Esophagus muscularis mucosa (tissue), 4 donors: ENCODE measurements at regions not wholly inside any gene's neighbourhood (a gene's known extent, or its start where the extent isn't known, plus 50 kb on each side); places are given as distances from the start of the nearest gene placed in this dataset.

Experiments used
- DNase-seq: peaks from one replicate; pipeline ENCODE4 v3.0.0-alpha.2; 2017; ENCODE audit errors: extremely low spot score
- H3K27ac ChIP-seq, 4 donors: fragments of 200-600 bp; sonication (generic); replicated peaks in 1 of 4; 1 replicate in 3 of 4; 2 replicates in 1 of 4; pipeline ENCODE4 v1.5.1; 2016 to 2019; ENCODE audit warnings: mild to moderate bottlenecking in 1 of 4
- H3K27me3 ChIP-seq, 4 donors: fragments of 200-600 bp; sonication (generic); one replicate each; pipeline versions ENCODE4 v1.5.1 to v1.6.0; 2016 to 2019
- H3K36me3 ChIP-seq, 4 donors: fragments of 200-600 bp; sonication (generic); one replicate each; pipeline ENCODE4 v1.5.1; 2016 to 2019
- H3K4me1 ChIP-seq, 4 donors: fragments of 200-600 bp; sonication (generic); one replicate each; pipeline ENCODE4 v1.5.1; 2016 to 2019
- H3K4me3 ChIP-seq, 4 donors: fragments of 200-600 bp; sonication (generic); 1 replicate in 2 of 4; 2 replicates in 2 of 4; pipeline ENCODE4 v1.5.1; 2016 to 2019; ENCODE audit warnings: mild to moderate bottlenecking in 4 of 4, moderate library complexity in 1 of 4
- H3K9me3 ChIP-seq, 4 donors: fragments of 200-600 bp; sonication (generic); 1 replicate in 3 of 4; 2 replicates in 1 of 4; pipeline ENCODE4 v1.5.1; 2016 to 2019
- CTCF ChIP-seq, 3 experiments: fragments of 200-600 bp in 2 of 3; fragments of 450-650 bp in 1 of 3; sonication (generic) in 2 of 3; IDR thresholded peaks; one replicate each; pipeline ENCODE4 v1.5.1; 2017 to 2019; ENCODE audit warnings: antibody characterized with exemption in 3 of 3, mild to moderate bottlenecking in 2 of 3, moderate library complexity in 1 of 3
- EP300 ChIP-seq: sonication (generic); formaldehyde crosslinking; IDR thresholded peaks from one replicate; pipeline ENCODE4 v1.6.1; 2017; ENCODE audit warnings: antibody characterized with exemption
- POLR2A ChIP-seq: fragments of 450-650 bp; IDR thresholded peaks from one replicate; pipeline ENCODE4 v1.6.1; 2017; ENCODE audit warnings: antibody characterized with exemption, moderate library complexity, mild to moderate bottlenecking, low read depth
- POLR2AphosphoS5 ChIP-seq, 2 donors: sonication (generic); formaldehyde crosslinking; IDR thresholded peaks; one replicate each; pipeline ENCODE4 v1.6.1; 2017; ENCODE audit warnings: antibody characterized with exemption in 2 of 2
- WGBS: methylation state at CpG from one replicate; pipeline ENCODE4 v1.1.5; 2018; 5-methylcytosine and 5-hydroxymethylcytosine counted together
- intact Hi-C: fragments of 100-400 bp; cut with DNase I; formaldehyde crosslinking; loops from one replicate; pipeline ENCODE4 v1.15.1; 2023

- no peaks in the 10 kb centered on the region for H3K4me1 ChIP-seq
- H3K36me3 ChIP-seq = no peaks in the 10 kb centered on the region
- H3K27me3 ChIP-seq = no peaks in the 10 kb centered on the region
- no peak overlapping the region for H3K4me3 ChIP-seq
- intact Hi-C loops = no loop called here
- no peak for DNase-seq
- TF ChIP-seq CTCF (IDR thresholded peaks at IDR 0.05) (no peak), EP300 (no peak), POLR2AphosphoS5 (IDR thresholded peaks at IDR 0.05) (no peak), POLR2A (no peak)
- WGBS = 94% methylated on average over 2 of the region's 2 CpGs
- peaks cover 0 to 16% (median 3%) of the 10 kb centered on the region in 4 donors for H3K9me3 ChIP-seq
- no peak overlapping the region for H3K27ac ChIP-seq
Measured at GRCh38 chr5:92471861-92472260, 1088.7 kb upstream of the ARRDC3 start.

- no peaks in the 10 kb centered on the region for H3K4me1 ChIP-seq
Measured at GRCh38 chr5:92470770-92471169, 1087.7 kb upstream of the ARRDC3 start.

GRCh38 chr5:92468295-92468694 is 1085.2 kb upstream of the ARRDC3 start:
- peaks cover 0 to 6% (median 2%) of the 10 kb centered on the region in 4 donors for H3K9me3 ChIP-seq
- TF ChIP-seq EP300 (no peak), CTCF (IDR thresholded peaks at IDR 0.05) (no peak)
- DNase-seq = no peak
- H3K36me3 ChIP-seq = no peaks in the 10 kb centered on the region
- no peaks in the 10 kb centered on the region for H3K27me3 ChIP-seq
- WGBS = 49% methylated on average over 4 of the region's 4 CpGs
- intact Hi-C loops = no loop called here
- no peaks in the 10 kb centered on the region for H3K4me1 ChIP-seq
- H3K4me3 ChIP-seq = no peak overlapping the region
- no peak overlapping the region for H3K27ac ChIP-seq

More at GRCh38 chr5:92470770-92471169, 1087.7 kb upstream of the ARRDC3 start:
- H3K4me3 ChIP-seq = no peak overlapping the region
- intact Hi-C loops = no loop called here
- no peaks in the 10 kb centered on the region for H3K36me3 ChIP-seq
- no peak for DNase-seq
- TF ChIP-seq POLR2A = no peak
- no peak for TF ChIP-seq POLR2AphosphoS5 (IDR thresholded peaks at IDR 0.05)
- TF ChIP-seq CTCF (IDR thresholded peaks at IDR 0.05) = no peak
- no peak for TF ChIP-seq EP300
- H3K27ac ChIP-seq = no peak overlapping the region
- H3K27me3 ChIP-seq = no peaks in the 10 kb centered on the region
- peaks cover 0 to 16% (median 3%) of the 10 kb centered on the region in 4 donors for H3K9me3 ChIP-seq

- TF ChIP-seq POLR2A (no peak), POLR2AphosphoS5 (IDR thresholded peaks at IDR 0.05) (no peak), CTCF (IDR thresholded peaks at IDR 0.05) (no peak), EP300 (no peak)
Measured at GRCh38 chr5:92467695-92468094, 1084.6 kb upstream of the ARRDC3 start.

GRCh38 chr5:92460505-92460904 is 1077.4 kb upstream of the ARRDC3 start:
- intact Hi-C loops = no loop called here
- DNase-seq = no peak

More at GRCh38 chr5:92467695-92468094, 1084.6 kb upstream of the ARRDC3 start:
- no peak for DNase-seq
- H3K27me3 ChIP-seq = no peaks in the 10 kb centered on the region
- intact Hi-C loops = no loop called here
- H3K4me1 ChIP-seq = no peaks in the 10 kb centered on the region
- 78% methylated on average over 3 of the region's 3 CpGs for WGBS
- no peaks in the 10 kb centered on the region for H3K9me3 ChIP-seq
- no peak overlapping the region for H3K27ac ChIP-seq
- no peaks in the 10 kb centered on the region for H3K36me3 ChIP-seq
- no peak overlapping the region for H3K4me3 ChIP-seq

More at GRCh38 chr5:92460505-92460904, 1077.4 kb upstream of the ARRDC3 start:
- WGBS = 86% methylated on average over 2 of the region's 2 CpGs
- TF ChIP-seq EP300 (no peak), POLR2AphosphoS5 (IDR thresholded peaks at IDR 0.05) (no peak), POLR2A (no peak), CTCF (IDR thresholded peaks at IDR 0.05) (no peak)
- no peak overlapping the region for H3K27ac ChIP-seq
- H3K4me3 ChIP-seq = no peak overlapping the region
- H3K4me1 ChIP-seq = no peaks in the 10 kb centered on the region
- no peaks in the 10 kb centered on the region for H3K9me3 ChIP-seq
- no peaks in the 10 kb centered on the region for H3K27me3 ChIP-seq
- no peaks in the 10 kb centered on the region for H3K36me3 ChIP-seq
